ENCODE measurements at regions not wholly inside any gene's neighbourhood (a gene's known extent, or its start where the extent isn't known, plus 50 kb on each side); places are given as distances from the start of the nearest gene placed in this dataset.

GRCh38 chr7:41096917-41097316, 606.0 kb downstream of the INHBA start:
- TF ChIP-seq CTCF (IDR thresholded peaks at IDR 0.05; ENCODE audit: low read depth, low read length), result no peak
- no peak for DNase-seq (ENCODE audit: extremely low read depth, low read depth)

- TF ChIP-seq CTCF (IDR thresholded peaks at IDR 0.05; ENCODE audit: low read depth, low read length), result no peak
- DNase-seq (ENCODE audit: extremely low read depth, low read depth), result no peak
These were observed 609.7 kb downstream of the INHBA start for GRCh38 chr7:41093141-41093540.

- TF ChIP-seq CTCF (IDR thresholded peaks at IDR 0.05; ENCODE audit: low read depth, low read length), result no peak
- no peak for DNase-seq (ENCODE audit: extremely low read depth, low read depth)
These were observed 617.6 kb downstream of the INHBA start for GRCh38 chr7:41085244-41085643.

- no peak for TF ChIP-seq CTCF (IDR thresholded peaks at IDR 0.05; ENCODE audit: low read depth, low read length)
- no peak for DNase-seq (ENCODE audit: extremely low read depth, low read depth)
These were observed 618.5 kb downstream of the INHBA start for GRCh38 chr7:41084381-41084780.

GRCh38 chr7:41069635-41070034, 633.3 kb downstream of the INHBA start:
- no peak for TF ChIP-seq CTCF (IDR thresholded peaks at IDR 0.05; ENCODE audit: low read depth, low read length)
- no peak for DNase-seq (ENCODE audit: extremely low read depth, low read depth)

GRCh38 chr7:41067576-41067975, 635.3 kb downstream of the INHBA start:
- DNase-seq (ENCODE audit: extremely low read depth, low read depth), result peak; percentile 16
- TF ChIP-seq CTCF (IDR thresholded peaks at IDR 0.05; ENCODE audit: low read depth, low read length), result no peak

GRCh38 chr7:41065663-41066062, 637.2 kb downstream of the INHBA start:
- no peak for DNase-seq (ENCODE audit: extremely low read depth, low read depth)
- TF ChIP-seq CTCF (IDR thresholded peaks at IDR 0.05; ENCODE audit: low read depth, low read length), result no peak
